NCI-H1105 (cell line): ENCODE measurements at regions not wholly inside any gene's neighbourhood (a gene's known extent, or its start where the extent isn't known, plus 50 kb on each side); places are given as distances from the start of the nearest gene placed in this dataset.

Experiments used
- DNase-seq: peaks from one replicate; lab custom pipeline; 2025; lab: John Stamatoyannopoulos, UW

DNA sequence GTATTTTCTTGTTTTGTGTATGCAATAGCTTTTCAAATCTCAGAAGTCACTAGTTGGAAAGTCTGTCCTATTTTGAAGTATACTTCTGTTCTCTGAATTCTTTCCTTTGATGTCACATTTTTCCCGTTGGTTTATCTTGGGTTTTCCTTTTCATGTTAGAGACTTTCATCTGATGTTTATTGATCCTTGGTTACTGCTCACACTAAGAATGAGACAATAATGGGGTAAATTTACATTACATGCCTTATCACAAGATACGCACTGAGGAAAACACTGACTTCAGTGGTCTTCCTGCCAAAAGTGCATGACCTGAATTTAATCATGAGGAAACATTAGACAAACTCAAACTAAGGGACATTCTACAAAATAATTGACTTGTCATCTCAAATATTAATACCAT, 63.5 kb upstream of the C1GALT1 start:
- DNase-seq, result no peak

DNA sequence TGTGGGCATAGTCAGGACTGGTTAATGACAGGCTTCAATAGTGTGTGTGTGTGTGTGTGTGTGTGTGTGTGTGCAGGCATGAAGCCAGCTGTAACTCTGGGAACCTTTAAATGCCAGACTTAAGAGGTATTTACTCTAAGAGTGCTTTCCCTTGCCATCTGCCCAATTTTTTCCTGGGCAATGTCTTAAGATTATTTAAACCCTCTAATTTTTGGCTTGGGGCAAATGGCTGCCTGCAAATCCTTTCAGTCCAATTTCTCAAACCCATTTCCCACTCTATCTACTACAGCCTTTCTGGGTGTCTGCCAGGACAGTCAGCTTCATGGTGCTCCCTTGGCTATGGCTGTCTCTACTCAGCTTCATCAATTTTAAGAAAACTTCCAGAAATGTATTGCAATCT, 62.6 kb upstream of the C1GALT1 start:
- no peak for DNase-seq

DNA sequence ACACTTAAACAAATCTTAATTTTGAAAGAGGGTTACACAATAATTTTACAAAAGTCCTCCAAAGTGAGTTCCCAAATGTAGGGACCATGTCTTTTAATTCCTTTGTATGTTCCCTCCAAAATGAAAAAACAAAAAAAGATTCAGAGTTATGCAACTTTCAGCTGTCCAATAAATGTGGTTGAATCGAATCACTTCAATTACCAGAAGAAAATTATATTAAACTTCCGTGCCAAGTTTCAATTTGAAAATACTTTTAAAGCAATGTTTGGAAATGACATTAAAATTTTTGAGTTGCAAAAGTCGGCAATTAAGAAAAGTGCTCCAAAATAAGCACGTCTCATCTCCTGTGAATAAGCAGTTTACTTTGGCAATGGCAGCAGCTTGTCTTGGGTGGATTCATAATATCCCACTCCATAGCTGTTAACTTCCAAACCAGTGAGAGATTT, 60.3 kb upstream of the C1GALT1 start:
- DNase-seq, result no peak

DNA sequence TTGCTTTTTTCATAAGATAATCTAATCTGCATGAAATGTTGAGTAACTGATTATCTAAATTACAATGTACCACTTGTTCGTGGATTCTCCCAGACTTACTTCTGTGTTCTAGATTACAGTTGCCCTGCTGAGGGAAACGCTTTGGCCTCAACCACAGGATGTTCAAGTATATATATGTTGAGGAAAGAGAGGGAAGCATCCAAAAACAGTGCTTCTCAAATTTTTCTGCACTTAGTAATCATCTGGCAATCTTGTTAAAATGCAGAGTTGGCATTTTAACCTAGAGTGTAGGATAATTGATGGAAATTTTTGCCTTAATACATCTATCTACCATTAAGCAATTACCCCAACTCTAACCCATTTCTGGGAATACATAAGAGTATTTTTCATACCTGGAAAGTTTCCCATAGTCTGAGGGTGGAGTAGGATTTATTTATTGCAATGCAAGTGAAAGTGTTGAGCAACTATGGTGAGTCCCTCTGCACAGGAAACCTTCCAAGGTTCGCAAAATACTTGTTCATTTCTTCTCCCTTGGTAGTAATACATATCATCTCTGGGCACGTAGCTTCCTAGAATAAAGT, 59.6 kb upstream of the C1GALT1 start:
- DNase-seq, result no peak

DNA sequence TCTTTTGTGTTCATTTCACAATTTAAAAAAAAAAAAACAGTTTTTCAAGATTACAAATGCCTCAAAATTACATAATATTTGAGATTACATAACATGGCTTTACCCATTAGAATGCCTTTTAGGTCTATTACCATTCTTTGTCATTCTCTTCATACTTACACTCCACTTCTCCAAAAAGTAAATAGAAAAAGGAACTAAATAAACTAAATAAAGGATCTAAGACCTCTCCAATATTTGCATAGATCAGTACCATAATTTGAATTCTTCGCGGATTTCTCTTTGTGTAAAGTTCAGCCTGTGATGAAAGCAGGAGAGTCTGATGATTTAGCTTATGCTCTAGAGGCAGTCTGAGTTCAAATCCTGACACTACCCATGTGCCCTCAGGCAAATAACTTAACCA, 56.4 kb upstream of the C1GALT1 start:
- no peak for DNase-seq

DNA sequence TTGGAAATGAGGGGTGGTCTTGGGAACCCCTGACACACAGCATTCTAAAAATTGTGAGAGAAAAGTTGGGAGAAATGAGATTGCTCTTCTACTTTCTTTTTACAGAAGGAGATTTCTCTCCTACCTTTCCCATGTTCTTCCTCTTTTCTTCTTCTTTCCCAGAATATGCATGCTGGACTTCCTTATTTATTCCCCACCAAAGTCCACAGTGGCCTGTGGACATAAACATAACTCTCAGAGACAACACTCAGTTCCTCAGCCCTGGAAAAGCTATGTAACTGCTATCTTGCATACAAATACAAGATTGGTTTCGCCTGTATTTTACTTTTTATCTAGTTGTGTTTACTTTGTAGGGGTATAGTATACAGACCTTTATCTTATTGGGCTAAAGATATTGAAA, 54.6 kb upstream of the C1GALT1 start:
- no peak for DNase-seq

DNA sequence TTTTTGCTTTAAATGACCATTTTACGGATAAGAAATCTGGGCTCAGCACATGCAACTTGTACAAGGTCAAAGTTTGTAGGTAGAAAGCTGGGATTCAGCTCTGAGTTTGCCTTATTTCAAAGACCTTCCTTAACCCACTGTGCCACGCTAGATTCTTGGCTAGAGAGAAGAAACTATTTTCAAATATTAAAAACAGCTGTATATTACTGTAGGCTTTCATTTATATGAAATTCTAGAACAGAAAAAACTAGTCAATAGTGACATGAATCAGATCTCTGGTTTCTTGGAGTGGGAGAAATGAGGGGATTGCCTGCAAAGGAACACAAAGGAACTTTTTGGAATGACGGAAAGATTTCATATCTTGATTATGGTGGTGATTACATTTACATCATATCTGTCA, 53.0 kb upstream of the C1GALT1 start:
- DNase-seq, result no peak

DNA sequence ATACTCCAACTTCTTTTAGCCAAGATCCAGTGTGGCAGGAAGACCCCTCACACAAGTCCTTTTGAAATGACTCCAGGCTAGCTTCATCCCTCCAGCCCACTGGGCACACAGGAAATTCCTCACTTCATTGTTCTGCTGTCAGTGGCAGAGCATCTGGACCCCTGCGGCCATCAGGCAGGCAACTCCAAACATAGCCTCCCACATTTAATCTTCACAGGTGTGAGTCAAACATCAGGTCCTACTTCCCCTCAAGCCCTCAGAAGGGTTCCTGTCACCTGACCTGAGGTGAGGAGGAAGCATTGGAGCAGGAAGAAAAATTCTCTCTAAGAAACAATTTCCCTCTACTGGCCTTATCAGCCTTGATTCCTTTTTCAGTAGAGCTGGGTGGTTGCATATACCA, 51.1 kb upstream of the C1GALT1 start:
- no peak for DNase-seq
